Stimulated activated CD4-positive, alpha-beta T cell treated with anti-CD3 and anti-CD28 coated beads, Interleukin-1b, Interleukin-23, amount 100 ng/mL, for 4 hours (primary cell): ENCODE measurements at regions not wholly inside any gene's neighbourhood (a gene's known extent, or its start where the extent isn't known, plus 50 kb on each side); places are given as distances from the start of the nearest gene placed in this dataset.
"Not testable (repeated sequence)": the region's sequence is repeated elsewhere in the genome, so short reads cannot be mapped to it uniquely, and the experiment has no call there.

ENCODE experiments used
- DNase-seq, 2 donors: peaks; one replicate each; pipeline ENCODE4 v3.0.0-alpha.2; 2020; ENCODE audit warnings: low read depth in 2 of 2

DNA sequence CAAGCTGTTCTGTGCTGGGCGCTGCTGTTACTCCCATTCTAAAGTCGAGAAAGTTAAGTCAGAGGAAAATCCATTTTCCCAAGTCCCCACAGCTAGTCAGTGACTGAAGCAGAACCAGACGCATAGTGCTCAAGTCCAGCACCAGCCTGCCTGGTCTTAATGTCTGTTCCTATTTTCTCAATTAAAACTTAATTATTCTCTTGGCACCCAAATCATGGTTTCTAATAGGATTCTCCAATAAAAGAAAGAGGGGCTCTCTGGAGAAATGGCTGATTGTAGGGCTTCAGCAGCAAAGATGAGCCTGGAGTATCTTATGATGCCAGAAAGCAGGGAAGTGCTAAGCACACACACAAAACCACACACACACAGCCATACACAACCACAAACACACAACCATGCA is 531.0 kb upstream of the SALL3 start:
- no peak for DNase-seq

- DNase-seq, result no peak
Observed at GRCh38 chr18:78454221-78454620, 525.4 kb upstream of the SALL3 start.

DNA sequence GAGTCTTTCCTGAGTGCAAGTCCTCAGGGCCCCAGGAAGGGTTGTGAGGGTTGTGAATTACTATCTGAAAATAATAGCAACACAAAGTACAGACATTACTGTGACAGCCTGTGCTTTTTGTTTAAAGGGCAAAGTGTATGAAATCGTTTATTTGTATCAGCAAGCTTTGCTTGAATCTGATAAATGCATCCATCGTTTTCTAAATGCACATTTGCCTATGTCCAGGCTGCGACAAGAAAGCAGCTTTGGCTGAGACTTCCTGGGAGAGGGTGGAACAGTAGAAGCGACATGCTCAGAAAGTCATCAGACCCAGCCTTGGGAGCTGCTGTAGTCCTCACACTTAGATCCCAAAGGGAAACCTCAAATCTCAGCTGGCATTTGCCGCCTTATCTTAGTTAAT is 524.2 kb upstream of the SALL3 start:
- no peak for DNase-seq

DNA sequence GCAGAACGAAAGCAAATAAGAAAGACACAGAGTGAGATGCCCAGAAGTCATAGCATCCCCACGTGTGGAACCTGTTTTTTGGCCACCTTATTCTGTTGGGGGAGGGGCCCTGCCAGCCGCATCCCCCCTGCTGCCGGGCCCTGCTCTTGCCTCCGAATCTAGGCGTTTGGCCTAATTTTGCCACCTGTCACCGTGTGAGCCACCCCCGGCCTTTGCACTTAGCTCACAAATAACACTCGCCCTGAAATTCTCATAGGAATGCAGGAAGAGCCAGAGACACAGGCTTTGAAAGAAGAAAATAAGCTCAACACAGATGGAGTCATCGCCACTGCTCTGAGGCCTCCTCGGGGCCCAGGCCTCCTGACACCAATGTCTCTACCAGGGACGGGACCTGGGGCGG is 522.6 kb upstream of the SALL3 start:
- DNase-seq, result no peak

DNA sequence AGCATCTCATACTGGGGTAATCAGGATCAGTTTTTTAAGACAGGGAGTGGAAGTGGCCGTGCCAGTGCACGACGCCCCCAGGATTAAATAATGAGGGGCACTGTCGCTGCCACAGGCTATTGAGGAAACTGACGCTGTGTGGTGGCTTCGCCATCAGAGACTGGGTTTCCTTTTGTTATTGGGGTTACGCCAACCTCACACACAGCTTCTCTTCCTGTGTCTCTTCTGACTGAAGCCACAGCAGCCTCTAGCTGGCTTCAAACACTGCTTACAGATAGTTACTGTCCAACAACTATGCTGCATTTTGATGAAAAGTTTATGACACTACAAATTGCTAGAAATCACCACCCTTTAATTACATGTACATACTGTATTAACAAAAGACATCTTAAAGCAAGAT is 521.9 kb upstream of the SALL3 start:
- DNase-seq, result no peak

- DNase-seq, result no peak
Observed at GRCh38 chr18:78458356-78458755, 521.3 kb upstream of the SALL3 start.

- no peak for DNase-seq
Observed at GRCh38 chr18:78459668-78460067, 520.0 kb upstream of the SALL3 start.

- no peak for DNase-seq
Observed at GRCh38 chr18:78460558-78460957, 519.1 kb upstream of the SALL3 start.

GRCh38 chr18:78473563-78473962 is 506.1 kb upstream of the SALL3 start:
- no peak for DNase-seq

GRCh38 chr18:78477840-78478239 is 501.8 kb upstream of the SALL3 start:
- no peak for DNase-seq

DNA sequence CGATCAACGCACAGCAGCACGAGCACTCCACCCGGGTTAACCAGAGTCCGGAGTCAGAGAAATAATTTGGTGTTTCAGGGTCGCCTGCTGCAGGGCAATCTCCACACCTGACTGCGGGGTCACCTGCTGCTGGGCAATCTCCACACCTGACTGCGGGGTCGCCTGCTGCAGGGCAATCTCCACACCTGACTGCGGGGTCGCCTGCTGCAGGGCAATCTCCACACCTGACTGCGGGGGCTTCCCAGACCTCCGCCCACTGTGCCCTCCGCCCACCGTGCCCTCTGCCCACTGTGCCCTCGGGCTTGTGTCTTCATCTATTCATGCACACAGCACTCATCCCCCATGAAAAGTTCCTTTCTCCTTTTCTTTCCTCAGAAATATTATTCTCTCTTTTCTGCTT is 500.2 kb upstream of the SALL3 start:
- DNase-seq, result no peak

- no peak for DNase-seq
Observed at GRCh38 chr18:78480262-78481054, 499.2 kb upstream of the SALL3 start.

- DNase-seq, result no peak
Observed at GRCh38 chr18:78482378-78482777, 497.2 kb upstream of the SALL3 start.

DNA sequence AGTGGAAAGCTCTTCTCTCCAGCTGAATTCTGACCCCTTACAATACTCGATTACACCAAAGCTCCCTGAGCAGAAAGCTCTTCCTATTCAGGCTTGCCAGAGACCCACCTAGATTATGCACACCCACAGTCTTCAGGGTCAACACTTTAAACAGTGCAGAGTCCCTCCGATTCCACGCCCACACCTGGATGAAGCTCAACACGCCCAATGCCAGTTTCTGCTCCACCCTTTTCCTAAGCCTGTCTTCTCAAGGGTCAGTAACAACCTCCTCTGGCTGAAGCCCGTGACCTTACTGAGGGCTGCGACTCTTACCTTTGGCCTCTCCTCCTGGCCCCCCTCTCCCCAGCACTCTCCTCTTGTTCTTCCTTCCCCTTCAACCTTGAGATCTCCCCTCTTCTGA is 492.0 kb upstream of the SALL3 start:
- no peak for DNase-seq

GRCh38 chr18:78492064-78492812 is 487.4 kb upstream of the SALL3 start:
- no peak for DNase-seq

DNA sequence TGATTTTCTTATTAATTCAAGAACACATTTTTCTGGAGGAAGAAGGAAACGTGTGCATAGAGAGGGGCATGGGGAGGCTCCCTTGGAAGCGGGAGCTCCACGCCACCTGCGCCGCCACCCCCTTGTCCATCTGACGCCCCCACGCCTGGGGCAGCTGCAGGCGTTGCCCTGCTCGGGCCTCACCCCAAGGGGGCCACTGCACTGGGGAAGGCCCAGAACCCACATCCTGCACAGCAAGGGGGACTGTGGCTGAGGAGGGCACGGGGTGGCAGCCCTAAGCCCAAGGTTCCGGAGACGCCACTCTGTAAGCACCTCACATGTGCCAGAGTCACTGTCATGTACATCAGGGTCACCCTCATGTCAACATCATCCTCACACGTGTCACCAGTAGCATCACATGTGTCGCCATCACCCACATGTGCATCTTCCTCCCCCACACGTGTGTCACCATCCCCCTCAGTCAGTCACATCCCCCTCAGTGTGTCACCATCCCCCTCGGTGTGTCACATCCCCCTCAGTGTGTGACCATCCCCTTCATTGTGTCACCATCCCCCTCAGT is 486.7 kb upstream of the SALL3 start:
- DNase-seq, result no peak

DNA sequence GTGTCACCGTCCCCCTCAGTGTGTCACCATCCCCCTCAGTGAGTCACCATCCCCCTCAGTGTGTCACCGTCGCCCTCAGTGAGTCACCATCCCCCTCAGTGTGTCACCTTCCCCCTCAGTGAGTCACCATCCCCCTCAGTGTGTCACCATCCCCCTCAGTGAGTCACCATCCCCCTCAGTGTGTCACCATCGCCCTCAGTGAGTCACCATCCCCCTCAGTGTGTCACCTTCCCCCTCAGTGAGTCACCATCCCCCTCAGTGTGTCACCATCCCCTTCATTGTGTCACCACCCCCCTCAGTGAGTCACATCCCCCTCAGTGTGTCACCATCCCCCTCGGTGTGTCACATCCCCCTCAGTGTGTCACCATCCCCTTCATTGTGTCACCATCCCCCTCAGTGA is 486.1 kb upstream of the SALL3 start:
- not testable (repeated sequence) for DNase-seq

DNA sequence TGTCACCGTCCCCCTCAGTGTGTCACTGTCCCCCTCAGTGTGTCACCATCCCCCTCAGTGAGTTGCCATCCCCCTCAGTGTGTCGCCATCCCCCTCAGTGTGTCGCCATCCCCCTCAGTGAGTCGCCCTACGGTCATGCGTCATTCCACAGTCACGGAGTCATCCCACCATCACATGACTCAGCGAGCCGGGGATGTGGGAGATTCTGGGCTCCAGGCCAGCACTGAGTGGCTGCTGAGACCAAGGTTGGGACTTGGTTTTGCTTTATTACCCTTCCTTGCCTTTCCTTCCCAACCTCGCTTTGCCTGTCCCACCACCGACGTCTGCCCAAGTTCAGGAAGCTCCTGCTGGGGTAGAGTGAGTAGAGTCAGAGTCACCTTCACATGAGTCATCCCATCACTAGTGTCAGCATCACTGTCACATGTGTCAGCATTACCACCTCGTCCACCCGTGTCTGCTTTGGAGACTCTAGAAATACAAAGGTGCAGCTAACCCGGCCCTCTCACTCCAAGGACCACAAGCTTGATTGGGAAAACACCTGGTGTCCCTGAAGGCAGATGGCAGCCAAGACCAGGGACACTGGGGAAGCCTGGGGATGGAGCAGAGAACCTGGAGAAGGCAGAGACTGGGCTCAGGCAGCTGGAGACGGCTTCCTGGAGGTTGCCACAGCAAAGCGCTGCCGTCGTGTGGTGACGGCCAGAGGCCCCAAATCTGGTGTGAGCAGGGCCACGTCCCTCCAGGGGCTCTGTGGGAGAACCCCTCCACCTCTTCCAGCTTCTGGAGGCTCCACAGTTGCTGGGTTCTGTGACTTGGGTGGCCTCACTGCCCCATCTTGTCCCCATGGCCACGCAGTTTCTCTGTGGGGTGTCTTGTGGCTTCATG is 485.2 kb upstream of the SALL3 start:
- DNase-seq, result no peak

DNA sequence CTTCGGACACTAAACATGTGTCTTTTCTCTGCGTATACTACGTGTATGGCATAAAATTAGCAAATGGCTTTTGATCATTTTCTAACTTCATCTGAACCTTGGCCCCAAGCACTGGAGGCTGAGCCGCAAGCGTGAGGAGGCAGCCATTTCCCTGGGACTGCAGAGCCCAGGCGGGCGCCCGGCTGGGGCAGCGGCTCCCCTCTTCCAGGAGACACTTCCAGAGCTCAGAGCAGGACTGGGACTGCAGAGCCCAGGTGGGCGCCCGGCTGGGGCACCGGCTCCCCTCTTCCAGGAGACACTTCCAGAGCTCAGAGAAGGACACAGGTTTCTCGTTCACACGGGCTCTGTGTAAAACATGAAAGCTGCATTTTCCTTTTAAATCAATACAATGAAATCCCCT is 484.1 kb upstream of the SALL3 start:
- DNase-seq, result no peak

- no peak for DNase-seq
Observed at GRCh38 chr18:78496079-78496478, 483.5 kb upstream of the SALL3 start.

DNA sequence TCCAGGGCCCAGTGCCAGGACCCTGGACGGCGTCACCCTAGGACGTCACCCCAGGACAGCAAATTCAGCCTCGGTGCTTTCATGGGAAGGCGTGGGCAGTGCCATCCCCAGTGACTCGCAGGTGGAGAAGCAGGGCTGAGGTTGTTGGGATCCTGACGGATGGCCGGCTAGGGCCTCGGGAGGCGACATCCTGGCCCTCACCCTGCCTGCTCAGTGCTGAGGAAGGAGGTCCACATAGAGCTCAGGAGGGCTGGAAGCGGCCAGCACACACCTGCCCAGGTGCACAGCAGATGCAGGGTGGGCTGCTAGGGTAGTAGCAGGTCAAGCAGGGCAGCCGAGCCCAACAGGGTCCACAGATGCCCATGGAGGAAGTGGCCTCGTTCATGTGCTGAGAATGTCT is 482.0 kb upstream of the SALL3 start:
- DNase-seq, result no peak

- DNase-seq, result no peak
Observed at GRCh38 chr18:78499586-78499985, 480.0 kb upstream of the SALL3 start.
